KOPT-K1 (cell line): ENCODE measurements at regions not wholly inside any gene's neighbourhood (a gene's known extent, or its start where the extent isn't known, plus 50 kb on each side); places are given as distances from the start of the nearest gene placed in this dataset.
"Not testable (repeated sequence)": the region's sequence is repeated elsewhere in the genome, so short reads cannot be mapped to it uniquely, and the experiment has no call there.

Experiments used
- H3K27ac ChIP-seq: fragments of 200-600 bp; sonication (generic); 2 replicates; pipeline ENCODE4 v1.5.1; 2016; ENCODE audit warnings: antibody characterized with exemption, mild to moderate bottlenecking, low read depth, low read length; ENCODE audit not compliant: poor library complexity, severe bottlenecking
- H3K36me3 ChIP-seq: fragments of 200-600 bp; sonication (generic); 2 replicates; pipeline ENCODE4 v1.5.1; 2017; ENCODE audit warnings: antibody characterized with exemption, mild to moderate bottlenecking, low read length, moderate library complexity; ENCODE audit not compliant: insufficient read depth
- H3K9me3 ChIP-seq: fragments of 200-600 bp; sonication (generic); 2 replicates; pipeline ENCODE4 v1.5.1; 2017; ENCODE audit warnings: antibody characterized with exemption, low read length, mild to moderate bottlenecking; ENCODE audit not compliant: insufficient read depth, poor library complexity, severe bottlenecking

- no peak overlapping the region for H3K27ac ChIP-seq
- no peaks in the 10 kb centered on the region for H3K9me3 ChIP-seq
- H3K36me3 ChIP-seq = no peaks in the 10 kb centered on the region
These were observed 228.0 kb downstream of the HINT1 start for GRCh38 chr5:130937046-130937445.

DNA sequence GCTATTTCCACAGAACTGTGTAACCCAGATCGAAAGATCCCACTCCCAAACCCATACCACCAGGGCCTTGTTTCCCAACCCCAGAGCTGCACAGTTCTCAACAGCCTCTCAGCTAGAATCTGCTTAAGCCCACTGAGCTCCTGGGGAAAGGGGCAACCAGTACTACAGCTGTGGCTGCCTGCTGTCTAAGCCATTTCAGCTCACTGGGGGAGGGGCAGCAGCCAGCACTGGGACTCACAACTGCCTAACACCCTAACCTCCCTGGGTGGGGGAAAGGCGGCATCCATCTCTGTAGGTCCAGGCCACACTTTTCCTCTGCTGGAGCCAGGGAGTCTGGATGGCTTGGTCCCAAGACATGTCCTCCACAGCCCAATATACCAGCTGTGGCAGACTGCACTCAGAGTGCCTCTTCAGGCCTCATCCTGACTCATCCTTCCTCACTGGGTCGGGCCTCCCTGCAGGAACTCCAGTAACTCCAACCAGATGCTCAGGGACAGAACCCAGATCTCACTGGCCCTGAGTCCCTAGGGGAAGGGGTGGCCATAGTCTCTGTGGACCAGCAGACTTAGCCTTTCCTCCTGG, 241.4 kb downstream of the HINT1 start:
- H3K36me3 ChIP-seq = no peaks in the 10 kb centered on the region
- no peaks in the 10 kb centered on the region for H3K9me3 ChIP-seq
- no peak overlapping the region for H3K27ac ChIP-seq

DNA sequence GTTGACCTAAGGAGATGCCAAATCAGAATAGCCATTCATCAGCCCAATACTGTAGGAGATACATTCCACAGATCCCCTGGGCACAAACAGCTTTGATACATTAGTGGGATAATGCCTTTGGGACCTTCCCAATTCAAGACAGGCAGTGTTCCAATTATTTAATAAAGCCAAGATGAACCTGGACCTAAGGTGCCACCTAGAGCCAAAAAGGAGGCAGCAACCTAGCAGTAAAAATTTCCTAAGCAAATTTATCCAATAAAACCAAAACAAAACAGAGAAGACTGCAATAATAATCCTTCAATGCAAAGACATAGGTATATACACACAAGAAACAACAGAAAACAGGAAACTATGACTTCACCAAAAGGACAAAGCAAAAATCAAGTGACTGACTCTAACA, 253.0 kb downstream of the HINT1 start:
- Histone ChIP-seq H3K9me3 (no peaks in the 10 kb centered on the region), H3K36me3 (no peaks in the 10 kb centered on the region), H3K27ac (no peak overlapping the region)

- H3K9me3 ChIP-seq = no peaks in the 10 kb centered on the region
- no peak overlapping the region for H3K27ac ChIP-seq
- no peaks in the 10 kb centered on the region for H3K36me3 ChIP-seq
These were observed 256.9 kb downstream of the HINT1 start for GRCh38 chr5:130908186-130908585.

- not testable (repeated sequence) for H3K9me3 ChIP-seq, H3K27ac ChIP-seq, H3K36me3 ChIP-seq
These were observed 267.4 kb downstream of the HINT1 start for GRCh38 chr5:130897537-130898195.

DNA sequence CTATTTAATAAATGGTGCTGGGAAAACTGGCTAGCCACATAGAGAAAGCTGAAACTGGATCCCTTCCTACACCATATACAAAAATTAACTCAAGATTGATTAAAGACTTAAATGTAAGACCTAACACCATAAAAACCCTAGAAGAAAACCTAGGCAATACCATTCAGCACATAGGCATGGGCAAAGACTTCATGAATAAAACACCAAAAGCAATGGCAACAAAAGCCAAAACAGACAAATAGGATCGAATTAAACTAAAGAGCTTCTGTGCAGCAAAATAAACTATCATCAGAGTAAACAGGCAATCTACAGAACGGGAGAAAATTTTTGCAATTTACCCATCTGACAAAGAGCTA, 267.9 kb downstream of the HINT1 start:
- H3K36me3 ChIP-seq, H3K9me3 ChIP-seq, H3K27ac ChIP-seq: not testable (repeated sequence)

DNA sequence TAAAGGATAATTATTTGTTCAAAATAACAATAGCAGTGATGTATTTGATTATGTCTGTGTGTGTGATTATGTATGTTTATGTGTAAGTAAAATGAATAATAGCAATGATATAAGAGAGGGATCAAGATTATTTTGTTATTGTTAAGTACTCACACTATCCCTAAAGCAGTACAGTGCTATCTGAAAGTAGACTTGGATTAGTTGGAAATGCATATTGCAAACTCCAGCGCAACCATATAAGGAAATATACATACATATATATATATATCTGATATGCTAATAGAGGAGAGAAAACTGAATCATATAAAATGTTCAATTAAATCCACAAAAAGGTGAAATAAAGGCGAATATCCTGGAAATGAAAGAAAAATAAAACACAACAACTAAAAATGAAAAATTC, 268.4 kb downstream of the HINT1 start:
- H3K36me3 ChIP-seq = no peaks in the 10 kb centered on the region
- H3K27ac ChIP-seq = no peak overlapping the region
- H3K9me3 ChIP-seq = no peaks in the 10 kb centered on the region

GRCh38 chr5:130893006-130893405, 272.1 kb downstream of the HINT1 start:
- Histone ChIP-seq H3K9me3 (no peaks in the 10 kb centered on the region), H3K36me3 (no peaks in the 10 kb centered on the region), H3K27ac (no peak overlapping the region)

- H3K27ac ChIP-seq = no peak overlapping the region
- no peaks in the 10 kb centered on the region for H3K36me3 ChIP-seq
- no peaks in the 10 kb centered on the region for H3K9me3 ChIP-seq
These were observed 274.4 kb downstream of the HINT1 start for GRCh38 chr5:130890610-130891009.

- no peaks in the 10 kb centered on the region for H3K36me3 ChIP-seq
- no peaks in the 10 kb centered on the region for H3K9me3 ChIP-seq
- no peak overlapping the region for H3K27ac ChIP-seq
These were observed 279.4 kb downstream of the HINT1 start for GRCh38 chr5:130885691-130886090.

GRCh38 chr5:130885027-130885426, 280.0 kb downstream of the HINT1 start:
- Histone ChIP-seq H3K27ac (no peak overlapping the region), H3K9me3 (no peaks in the 10 kb centered on the region), H3K36me3 (no peaks in the 10 kb centered on the region)

- H3K27ac ChIP-seq = no peak overlapping the region
- no peaks in the 10 kb centered on the region for H3K9me3 ChIP-seq
- no peaks in the 10 kb centered on the region for H3K36me3 ChIP-seq
These were observed 281.0 kb downstream of the HINT1 start for GRCh38 chr5:130884023-130884422.

GRCh38 chr5:130875656-130876055, 289.4 kb downstream of the HINT1 start:
- no peaks in the 10 kb centered on the region for H3K9me3 ChIP-seq
- H3K36me3 ChIP-seq = no peaks in the 10 kb centered on the region
- H3K27ac ChIP-seq = no peak overlapping the region

- no peak overlapping the region for H3K27ac ChIP-seq
- H3K36me3 ChIP-seq = no peaks in the 10 kb centered on the region
- H3K9me3 ChIP-seq = no peaks in the 10 kb centered on the region
These were observed 290.1 kb downstream of the HINT1 start for GRCh38 chr5:130874861-130875417.

DNA sequence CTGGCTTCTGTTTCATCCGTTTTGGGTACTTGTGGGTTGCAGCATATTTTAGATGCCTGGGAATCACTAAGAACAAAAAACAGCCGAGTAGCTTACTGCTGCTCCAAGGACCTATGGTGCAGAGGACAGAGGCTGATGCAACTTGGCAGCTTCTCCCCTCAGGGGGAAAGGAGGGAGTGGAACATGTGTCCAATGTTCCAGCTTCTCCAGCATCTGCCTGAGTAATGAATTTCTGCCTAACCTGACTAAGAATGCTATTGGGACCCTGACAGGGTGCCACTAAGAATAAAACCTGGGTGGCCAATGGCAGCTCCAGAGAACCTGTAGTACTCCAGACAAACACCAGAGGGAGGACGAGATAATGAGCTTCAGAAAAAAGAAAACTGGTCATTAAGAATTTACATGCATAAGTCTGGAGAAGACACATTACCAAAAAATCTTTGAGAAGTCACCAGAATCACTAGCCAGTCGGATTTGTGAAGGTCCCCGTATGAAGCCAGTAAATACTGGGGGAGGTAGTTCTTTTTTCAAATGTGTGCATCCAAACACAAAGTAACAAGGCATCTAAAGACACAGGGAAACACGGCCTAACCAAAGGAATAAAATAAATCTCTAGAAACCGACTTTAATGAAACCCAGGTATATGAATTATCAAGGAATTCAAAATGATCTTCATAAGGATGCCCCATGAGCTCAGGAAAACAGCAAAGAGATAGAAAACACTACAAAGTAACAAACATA, 293.5 kb downstream of the HINT1 start:
- H3K27ac ChIP-seq = no peak overlapping the region
- H3K9me3 ChIP-seq = no peaks in the 10 kb centered on the region
- H3K36me3 ChIP-seq = no peaks in the 10 kb centered on the region
